Neuronal stem cell (in vitro differentiated cells): ENCODE measurements at regions not wholly inside any gene's neighbourhood (a gene's known extent, or its start where the extent isn't known, plus 50 kb on each side); places are given as distances from the start of the nearest gene placed in this dataset.

ENCODE experiments used
- DNase-seq: peaks from one replicate; pipeline ENCODE4 v3.0.0-alpha.2; 2013; ENCODE audit warnings: low spot score
- H2AFZ ChIP-seq: one replicate; pipeline ENCODE4 v1.6.1; 2013; ENCODE audit warnings: mild to moderate bottlenecking, low read length, inconsistent platforms
- H2AK5ac ChIP-seq: 2 replicates; pipeline ENCODE4 v1.6.1; 2013; ENCODE audit warnings: low read depth, mild to moderate bottlenecking, inconsistent platforms, low read length, moderate library complexity, mixed read lengths
- H2BK120ac ChIP-seq: 2 replicates; pipeline ENCODE4 v1.6.1; 2013; ENCODE audit warnings: low read depth, mild to moderate bottlenecking, inconsistent platforms, low read length, moderate library complexity, mixed read lengths
- H2BK12ac ChIP-seq: one replicate; pipeline ENCODE4 v1.6.1; 2013; ENCODE audit warnings: low read length, inconsistent platforms
- H2BK15ac ChIP-seq: 2 replicates; pipeline ENCODE4 v1.6.1; 2013; ENCODE audit warnings: mild to moderate bottlenecking, low read length, inconsistent platforms, mixed read lengths
- H2BK5ac ChIP-seq: one replicate; pipeline ENCODE4 v1.6.1; 2013; ENCODE audit warnings: inconsistent platforms, mild to moderate bottlenecking, low read length, moderate library complexity
- H3K14ac ChIP-seq: one replicate; pipeline ENCODE4 v1.6.1; 2013; ENCODE audit warnings: low read length, inconsistent platforms
- H3K18ac ChIP-seq: 2 replicates; pipeline ENCODE4 v1.6.1; 2013; ENCODE audit warnings: low read length, inconsistent platforms
- H3K23ac ChIP-seq: 2 replicates; pipeline ENCODE4 v1.6.1; 2013; ENCODE audit warnings: low read depth, mild to moderate bottlenecking, mixed read lengths, low read length, inconsistent platforms; ENCODE audit not compliant: poor library complexity
- H3K27ac ChIP-seq: replicated peaks from 3 replicates; pipeline ENCODE4 v1.5.1; 2013; ENCODE audit warnings: low read length, inconsistent platforms
- H3K27me3 ChIP-seq, 3 experiments: 2 replicates each; pipeline ENCODE4 v1.6.1; 2013; ENCODE audit warnings: low read length in 3 of 3, mild to moderate bottlenecking in 2 of 3, inconsistent platforms in 1 of 3, low read depth in 1 of 3, mixed read lengths in 1 of 3, moderate library complexity in 1 of 3; ENCODE audit not compliant: control insufficient read depth in 3 of 3, insufficient read depth in 3 of 3
- H3K36me3 ChIP-seq, 2 donors: replicated peaks in 1 of 2; 2 replicates each; pipeline ENCODE4 v1.6.1; 2013; ENCODE audit warnings: low read length in 2 of 2; ENCODE audit not compliant: control insufficient read depth in 2 of 2, insufficient read depth in 2 of 2
- H3K4ac ChIP-seq: 2 replicates; pipeline ENCODE4 v1.6.1; 2013; ENCODE audit warnings: inconsistent platforms, mild to moderate bottlenecking, low read length, moderate library complexity
- H3K4me1 ChIP-seq, 2 donors: 1 replicate in 1 of 2; 2 replicates in 1 of 2; pipeline ENCODE4 v1.6.1; 2013; ENCODE audit warnings: low read length in 2 of 2, low read depth in 1 of 2; ENCODE audit not compliant: control insufficient read depth in 2 of 2, insufficient read depth in 1 of 2
- H3K4me2 ChIP-seq: one replicate; pipeline ENCODE4 v1.6.1; 2013; ENCODE audit warnings: mild to moderate bottlenecking, low read length, inconsistent platforms; ENCODE audit not compliant: insufficient read depth, poor library complexity, severe bottlenecking
- H3K4me3 ChIP-seq, 2 donors: 2 replicates each; pipeline ENCODE4 v1.5.1; 2013; ENCODE audit warnings: low read length in 2 of 2, mild to moderate bottlenecking in 2 of 2, inconsistent platforms in 1 of 2, moderate library complexity in 1 of 2
- H3K79me1 ChIP-seq: one replicate; pipeline ENCODE4 v1.6.1; 2013; ENCODE audit warnings: low read depth, mild to moderate bottlenecking, inconsistent platforms, low read length, moderate library complexity
- H3K9ac ChIP-seq: one replicate; pipeline ENCODE4 v1.6.1; 2013; ENCODE audit warnings: mild to moderate bottlenecking, low read depth, low read length, inconsistent platforms; ENCODE audit not compliant: poor library complexity
- H3K9me3 ChIP-seq, 2 donors: replicated peaks in 1 of 2; 2 replicates each; pipeline versions ENCODE3 to v1.6.1; 2013; ENCODE audit warnings: low read length in 2 of 2, mild to moderate bottlenecking in 2 of 2, inconsistent platforms in 1 of 2, low read depth in 1 of 2, mixed read lengths in 1 of 2, moderate library complexity in 1 of 2; ENCODE audit not compliant: control insufficient read depth in 2 of 2, insufficient read depth in 1 of 2
- H4K8ac ChIP-seq: one replicate; pipeline ENCODE4 v1.6.1; 2013; ENCODE audit warnings: low read depth, mild to moderate bottlenecking, inconsistent platforms, low read length, moderate library complexity
- H4K91ac ChIP-seq: one replicate; pipeline ENCODE4 v1.6.1; 2013; ENCODE audit warnings: low read length, low read depth, mild to moderate bottlenecking, inconsistent platforms; ENCODE audit not compliant: poor library complexity
- WGBS, 2 donors: extraction: QIAGEN DNeasy Blood & Tissue Kit; methylation state at CpG; one replicate each; pipeline ENCODE4 v1.1.7; 2013; ENCODE audit warnings: missing lambda C conversion rate in 2 of 2, mixed read lengths in 1 of 2; ENCODE audit not compliant: insufficient read length in 2 of 2, insufficient replicate concordance in 1 of 2; ENCODE audit errors: extremely low coverage in 2 of 2; 5-methylcytosine and 5-hydroxymethylcytosine counted together

DNA sequence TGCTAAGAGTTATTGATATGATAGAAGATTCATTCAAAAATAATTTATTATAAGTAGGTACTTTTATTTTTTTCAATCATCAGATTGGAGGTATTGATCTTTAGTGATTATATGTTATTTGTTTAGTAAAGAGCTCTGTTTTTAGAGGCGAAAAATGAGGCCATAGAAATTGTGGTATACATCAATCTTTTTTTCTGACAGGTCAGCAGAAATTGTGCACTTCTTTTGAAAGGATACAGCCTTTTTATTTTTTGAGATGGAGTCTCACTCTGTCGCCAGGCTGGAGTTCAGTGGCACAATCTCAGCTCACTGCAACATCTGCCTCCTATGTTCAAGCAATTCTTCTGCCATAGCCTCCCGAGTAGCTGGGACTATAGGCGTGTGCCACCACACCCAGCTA is 292.1 kb downstream of the BAMBI start:
- no peaks in the 10 kb centered on the region for H3K36me3 ChIP-seq
- no peak overlapping the region for H2BK15ac ChIP-seq
- DNase-seq, result no peak
- H3K27me3 ChIP-seq, result no peaks in the 10 kb centered on the region
- no peaks in the 10 kb centered on the region for H3K4me1 ChIP-seq
- H3K4me3 ChIP-seq, result no peak overlapping the region
- no peak overlapping the region for H2AFZ ChIP-seq
- H2BK120ac ChIP-seq, result no peak overlapping the region
- no peak overlapping the region for H3K4ac ChIP-seq
- H2BK5ac ChIP-seq, result no peak overlapping the region
- H3K9me3 ChIP-seq, result no peaks in the 10 kb centered on the region
- H2BK12ac ChIP-seq, result no peak overlapping the region
- no peak overlapping the region for H4K8ac ChIP-seq
- H3K23ac ChIP-seq, result no peak overlapping the region
- no peak overlapping the region for H3K9ac ChIP-seq
- no peak overlapping the region for H3K4me2 ChIP-seq
- no peak overlapping the region for H3K14ac ChIP-seq
- no peaks in the 10 kb centered on the region for H3K79me1 ChIP-seq
- no peak overlapping the region for H3K27ac ChIP-seq
- no peak overlapping the region for H3K18ac ChIP-seq
- H2AK5ac ChIP-seq, result no peak overlapping the region
- WGBS, 2 donors, result no CpG with 5 or more reads among the region's 4 CpGs
- no peak overlapping the region for H4K91ac ChIP-seq

DNA sequence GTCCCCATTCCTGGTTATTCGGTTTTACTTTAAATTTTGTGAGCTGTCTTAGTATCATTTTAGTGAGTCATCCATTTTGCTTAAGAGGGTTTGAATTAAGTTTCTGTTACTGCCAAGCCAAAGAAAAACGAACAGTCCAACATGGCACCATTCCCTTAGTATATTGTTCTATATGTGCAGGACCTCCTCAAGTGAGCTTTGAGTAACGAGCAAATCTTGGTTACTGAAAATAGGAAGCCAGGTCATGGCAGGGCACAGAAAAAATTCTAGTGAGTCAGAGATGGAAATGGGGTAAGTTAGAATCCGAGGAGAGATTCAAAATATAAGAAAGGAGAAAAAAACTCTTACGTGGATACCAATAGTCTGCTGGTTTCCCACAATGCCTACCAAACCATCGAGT is 292.9 kb downstream of the BAMBI start:
- Histone ChIP-seq H3K79me1 (no peaks in the 10 kb centered on the region), H3K23ac (no peak overlapping the region), H2BK15ac (no peak overlapping the region), H4K8ac (no peak overlapping the region), H2BK12ac (no peak overlapping the region), H3K27ac (no peak overlapping the region), H3K27me3 (no peaks in the 10 kb centered on the region), H3K4me3 (no peak overlapping the region), H3K4me1 (no peaks in the 10 kb centered on the region), H3K4me2 (no peak overlapping the region), H2AFZ (no peak overlapping the region), H3K18ac (no peak overlapping the region), H4K91ac (no peak overlapping the region), H3K9me3 (no peaks in the 10 kb centered on the region), H2BK5ac (no peak overlapping the region), H3K36me3 (no peaks in the 10 kb centered on the region), H2AK5ac (no peak overlapping the region), H3K9ac (no peak overlapping the region), H3K14ac (no peak overlapping the region), H2BK120ac (no peak overlapping the region), H3K4ac (no peak overlapping the region)
- no CpG with 5 or more reads among the region's 6 CpGs for WGBS, 2 donors
- no peak for DNase-seq

DNA sequence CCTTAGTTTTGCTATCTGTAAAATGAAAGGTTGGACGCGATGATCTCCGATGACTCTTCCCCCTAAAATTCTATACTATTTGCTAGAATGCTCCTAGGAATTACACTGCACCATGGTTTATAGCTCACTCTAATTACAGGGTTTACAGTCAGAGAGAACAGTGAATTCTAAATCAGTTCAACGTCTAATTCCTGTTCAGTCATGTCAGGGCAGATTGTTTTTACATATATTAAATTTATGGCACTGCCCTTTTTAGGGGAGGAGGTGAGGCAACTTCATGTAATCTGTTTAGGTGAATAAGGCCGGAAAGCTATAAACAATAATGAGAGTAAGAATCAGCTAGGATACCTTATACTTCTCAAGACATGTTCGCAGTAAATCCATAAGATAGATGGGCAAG is 293.9 kb downstream of the BAMBI start:
- Histone ChIP-seq H3K9ac (no peak overlapping the region), H2BK15ac (no peak overlapping the region), H3K36me3 (no peaks in the 10 kb centered on the region)

DNA sequence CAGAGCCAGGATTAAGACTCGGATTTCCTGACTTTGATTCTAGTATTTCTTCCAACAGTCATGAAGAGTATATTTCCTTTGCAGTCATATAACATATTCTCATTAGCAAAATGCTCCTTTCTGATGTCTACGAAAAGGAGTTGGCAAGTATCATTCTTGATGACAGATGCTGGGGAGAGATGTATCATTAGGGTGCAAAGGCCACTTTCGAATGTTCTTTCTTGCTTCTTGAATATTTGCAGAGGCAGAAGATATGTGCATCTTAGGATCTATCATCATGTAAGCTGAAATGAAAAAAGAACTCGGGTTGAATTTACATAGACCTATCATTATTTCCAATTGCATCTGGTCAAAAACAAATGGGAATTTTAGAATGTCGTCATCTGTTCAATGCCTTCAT is 294.4 kb downstream of the BAMBI start:
- no peaks in the 10 kb centered on the region for H3K36me3 ChIP-seq
- H3K18ac ChIP-seq, result no peak overlapping the region
- H2AFZ ChIP-seq, result no peak overlapping the region
- no peak for DNase-seq
- H2BK120ac ChIP-seq, result no peak overlapping the region
- no peaks in the 10 kb centered on the region for H3K4me1 ChIP-seq
- no peak overlapping the region for H3K4me3 ChIP-seq
- no peak overlapping the region for H3K23ac ChIP-seq
- no peak overlapping the region for H3K4ac ChIP-seq
- H2BK12ac ChIP-seq, result no peak overlapping the region
- no peak overlapping the region for H2BK5ac ChIP-seq
- H3K79me1 ChIP-seq, result no peaks in the 10 kb centered on the region
- no peak overlapping the region for H3K14ac ChIP-seq
- no peak overlapping the region for H3K27ac ChIP-seq
- H2BK15ac ChIP-seq, result no peak overlapping the region
- H2AK5ac ChIP-seq, result no peak overlapping the region
- H3K4me2 ChIP-seq, result no peak overlapping the region
- no peak overlapping the region for H4K8ac ChIP-seq
- WGBS, 2 donors, result no CpG with 5 or more reads among the region's 5 CpGs
- H3K9ac ChIP-seq, result no peak overlapping the region
- H3K27me3 ChIP-seq, result no peaks in the 10 kb centered on the region
- H4K91ac ChIP-seq, result no peak overlapping the region
- no peaks in the 10 kb centered on the region for H3K9me3 ChIP-seq

More for the DNA sequence above, 293.9 kb downstream of the BAMBI start:
- Histone ChIP-seq H3K18ac (no peak overlapping the region), H3K9me3 (no peaks in the 10 kb centered on the region), H2AK5ac (no peak overlapping the region), H3K79me1 (no peaks in the 10 kb centered on the region), H3K27me3 (no peaks in the 10 kb centered on the region), H4K8ac (no peak overlapping the region), H3K23ac (no peak overlapping the region), H3K4me2 (no peak overlapping the region), H4K91ac (no peak overlapping the region), H2AFZ (no peak overlapping the region), H3K4ac (no peak overlapping the region), H2BK120ac (no peak overlapping the region), H2BK12ac (no peak overlapping the region), H2BK5ac (no peak overlapping the region), H3K4me3 (no peak overlapping the region), H3K4me1 (no peaks in the 10 kb centered on the region), H3K14ac (no peak overlapping the region), H3K27ac (no peak overlapping the region)
- DNase-seq, result no peak
- no CpG with 5 or more reads among the region's 6 CpGs for WGBS, 2 donors
